H1 (cell line): ENCODE measurements at regions not wholly inside any gene's neighbourhood (a gene's known extent, or its start where the extent isn't known, plus 50 kb on each side); places are given as distances from the start of the nearest gene placed in this dataset.
"Not testable (repeated sequence)": the region's sequence is repeated elsewhere in the genome, so short reads cannot be mapped to it uniquely, and the experiment has no call there.

Source experiments
- CTCF ChIA-PET: fragments of 300-600 bp; sonication (Branson Sonifier 250); formaldehyde crosslinking; loops from one replicate; lab custom pipeline; 2021; ENCODE audit not compliant: partially characterized antibody; lab: Charles Lee
- POLR2A ChIA-PET: fragments of 300-600 bp; sonication (Branson Sonifier 250); formaldehyde crosslinking; loops from one replicate; lab custom pipeline; 2021; ENCODE audit warnings: inconsistent platforms; ENCODE audit not compliant: partially characterized antibody; lab: Charles Lee
- DNase-seq, 2 experiments: peaks; one replicate each; pipeline versions ENCODE4 v3.0.0 to v3.0.0-alpha.2; 2010 to 2022; ENCODE audit warnings: low spot score in 2 of 2, low read depth in 1 of 2, mixed read lengths in 1 of 2
- FAIRE-seq: peaks from 2 replicates; lab custom pipeline; 2011; peaks lifted over from hg19 to GRCh38; lab: Jason Lieb, UNC
- H2AFZ ChIP-seq: 2 replicates; pipeline ENCODE4 v1.8.1; 2012; ENCODE audit warnings: low read length, inconsistent platforms
- H2AK5ac ChIP-seq: 2 replicates; pipeline ENCODE4 v1.6.1; 2013; ENCODE audit warnings: low read depth, low read length
- H2BK120ac ChIP-seq: replicated peaks from 2 replicates; pipeline ENCODE3; 2013; ENCODE audit warnings: low read depth, low read length, inconsistent platforms
- H2BK12ac ChIP-seq: 2 replicates; pipeline ENCODE4 v1.6.1; 2013; ENCODE audit warnings: low read depth, low read length
- H2BK15ac ChIP-seq: 2 replicates; pipeline ENCODE4 v1.6.1; 2013; ENCODE audit warnings: low read length
- H2BK20ac ChIP-seq: 2 replicates; pipeline ENCODE4 v1.6.1; 2013; ENCODE audit warnings: low read length
- H2BK5ac ChIP-seq: 2 replicates; pipeline ENCODE4 v1.6.1; 2013; ENCODE audit warnings: low read depth, low read length
- H3K14ac ChIP-seq: 2 replicates; pipeline ENCODE4 v1.6.1; 2013; ENCODE audit warnings: inconsistent platforms; ENCODE audit not compliant: insufficient read length
- H3K18ac ChIP-seq: 2 replicates; pipeline ENCODE4 v1.6.1; 2013; ENCODE audit warnings: low read length; ENCODE audit errors: extremely low read depth
- H3K23ac ChIP-seq: 2 replicates; pipeline ENCODE4 v1.6.1; 2013; ENCODE audit warnings: inconsistent platforms; ENCODE audit not compliant: insufficient read length
- H3K23me2 ChIP-seq: 2 replicates; pipeline ENCODE4 v1.6.1; 2013; ENCODE audit warnings: low read depth, low read length
- H3K27ac ChIP-seq: 2 replicates; pipeline ENCODE4 v1.6.1; 2011; ENCODE audit warnings: low read depth, low read length, inconsistent platforms
- H3K27me3 ChIP-seq, 4 experiments: replicated peaks in 1 of 4; 1 replicate in 1 of 4; 2 replicates in 3 of 4; pipeline versions ENCODE4 v1.6.1 to v1.8.1; 2011 to 2013; ENCODE audit warnings: low read length in 3 of 4, mild to moderate bottlenecking in 3 of 4, inconsistent platforms in 2 of 4, mixed read lengths in 2 of 4, moderate library complexity in 1 of 4; ENCODE audit not compliant: control insufficient read depth in 3 of 4, insufficient read depth in 3 of 4; ENCODE audit errors: extremely low read depth in 1 of 4
- H3K36me3 ChIP-seq, 4 experiments: 2 replicates each; pipeline versions ENCODE4 v1.6.1 to v1.8.1; 2011 to 2013; ENCODE audit warnings: mild to moderate bottlenecking in 4 of 4, low read length in 3 of 4, moderate library complexity in 2 of 4, control low read depth in 1 of 4, inconsistent platforms in 1 of 4; ENCODE audit not compliant: insufficient read depth in 4 of 4, control insufficient read depth in 2 of 4
- H3K4ac ChIP-seq: replicated peaks from 2 replicates; pipeline ENCODE3; 2013; ENCODE audit warnings: low read length, low read depth, mixed read lengths, inconsistent platforms; ENCODE audit not compliant: insufficient read length
- H3K4me1 ChIP-seq, 4 experiments: replicated peaks in 1 of 4; 1 replicate in 1 of 4; 2 replicates in 3 of 4; pipeline versions ENCODE4 v1.6.1 to v1.8.1; 2011 to 2013; ENCODE audit warnings: low read length in 3 of 4, inconsistent platforms in 2 of 4, mixed read lengths in 1 of 4; ENCODE audit not compliant: insufficient read depth in 4 of 4, control insufficient read depth in 3 of 4
- H3K4me2 ChIP-seq, 2 experiments: 2 replicates each; pipeline versions ENCODE4 v1.6.1 to v1.8.1; 2011 to 2013; ENCODE audit warnings: low read depth in 2 of 2, low read length in 2 of 2, control low read depth in 1 of 2, inconsistent platforms in 1 of 2, mild to moderate bottlenecking in 1 of 2; ENCODE audit not compliant: insufficient read depth in 1 of 2
- H3K4me3 ChIP-seq, 4 experiments: fragments of 200-600, 300-600 bp in 1 of 4; sonication (generic), shearing (Covaris generic), sonication (Bioruptor Twin) in 1 of 4; 2 replicates each; pipeline versions ENCODE4 v1.5.1 to v1.8.1; 2011 to 2016; ENCODE audit warnings: low read length in 4 of 4, low read depth in 3 of 4, control low read depth in 2 of 4, inconsistent platforms in 2 of 4, mild to moderate bottlenecking in 2 of 4, mixed read lengths in 1 of 4, moderate library complexity in 1 of 4; ENCODE audit not compliant: insufficient read depth in 2 of 4; ENCODE audit errors: extremely low read depth in 1 of 4
- H3K56ac ChIP-seq: replicated peaks from 2 replicates; pipeline ENCODE3; 2013; ENCODE audit warnings: low read depth, mild to moderate bottlenecking, mixed read lengths, low read length, inconsistent platforms; ENCODE audit not compliant: insufficient read length
- H3K79me1 ChIP-seq: 2 replicates; pipeline ENCODE4 v1.6.1; 2013; ENCODE audit warnings: low read depth, low read length, control low read depth
- H3K79me2 ChIP-seq, 2 experiments: 2 replicates each; pipeline versions ENCODE4 v1.6.1 to v1.8.1; 2012 to 2013; ENCODE audit warnings: low read length in 2 of 2, mild to moderate bottlenecking in 2 of 2, inconsistent platforms in 1 of 2; ENCODE audit not compliant: insufficient read depth in 2 of 2, control insufficient read depth in 1 of 2
- H3K9ac ChIP-seq, 4 experiments: replicated peaks in 1 of 4; 1 replicate in 1 of 4; 2 replicates in 3 of 4; pipeline versions ENCODE4 v1.6.1 to v1.8.1; 2011 to 2013; ENCODE audit warnings: low read depth in 3 of 4, low read length in 3 of 4, control low read depth in 2 of 4, mild to moderate bottlenecking in 2 of 4, moderate library complexity in 2 of 4, inconsistent platforms in 1 of 4; ENCODE audit errors: extremely low read depth in 1 of 4
- H3K9me3 ChIP-seq, 2 experiments: 2 replicates each; pipeline versions ENCODE4 v1.6.1 to v1.8.1; 2012 to 2013; ENCODE audit warnings: mild to moderate bottlenecking in 2 of 2, moderate library complexity in 2 of 2, control low read depth in 1 of 2, inconsistent platforms in 1 of 2, low read depth in 1 of 2, low read length in 1 of 2, mixed read lengths in 1 of 2; ENCODE audit not compliant: insufficient read depth in 2 of 2
- H4K20me1 ChIP-seq, 2 experiments: replicated peaks in 1 of 2; 2 replicates each; pipeline versions ENCODE3 to v1.8.1; 2011 to 2013; ENCODE audit warnings: inconsistent platforms in 2 of 2, low read length in 2 of 2, mild to moderate bottlenecking in 1 of 2; ENCODE audit not compliant: insufficient read depth in 2 of 2, control insufficient read depth in 1 of 2
- H4K5ac ChIP-seq: 2 replicates; pipeline ENCODE4 v1.6.1; 2013; ENCODE audit warnings: low read length, low read depth, mixed read lengths, inconsistent platforms; ENCODE audit not compliant: insufficient read length
- H4K8ac ChIP-seq: 2 replicates; pipeline ENCODE4 v1.8.0; 2013; ENCODE audit warnings: mild to moderate bottlenecking, moderate library complexity, low read length, inconsistent platforms; ENCODE audit not compliant: insufficient read depth; ENCODE audit errors: extremely low read depth
- H4K91ac ChIP-seq: replicated peaks from 2 replicates; pipeline ENCODE3; 2013; ENCODE audit warnings: low read length, mixed read lengths, inconsistent platforms; ENCODE audit not compliant: insufficient read length
- WGBS, 2 experiments: shearing (Covaris generic) in 1 of 2; methylation state at CpG; one replicate each; pipeline versions ENCODE4 v1.1.6 to v1.1.7; 2013 to 2015; ENCODE audit warnings: low lambda C conversion rate in 2 of 2, mixed read lengths in 2 of 2, inconsistent platforms in 1 of 2, low coverage in 1 of 2, missing lambda C conversion rate in 1 of 2; ENCODE audit not compliant: insufficient replicate concordance in 2 of 2, insufficient coverage in 1 of 2, insufficient read length in 1 of 2; ENCODE audit errors: extremely low coverage in 1 of 2, missing lambda C conversion rate in 1 of 2; 5-methylcytosine and 5-hydroxymethylcytosine counted together

DNA sequence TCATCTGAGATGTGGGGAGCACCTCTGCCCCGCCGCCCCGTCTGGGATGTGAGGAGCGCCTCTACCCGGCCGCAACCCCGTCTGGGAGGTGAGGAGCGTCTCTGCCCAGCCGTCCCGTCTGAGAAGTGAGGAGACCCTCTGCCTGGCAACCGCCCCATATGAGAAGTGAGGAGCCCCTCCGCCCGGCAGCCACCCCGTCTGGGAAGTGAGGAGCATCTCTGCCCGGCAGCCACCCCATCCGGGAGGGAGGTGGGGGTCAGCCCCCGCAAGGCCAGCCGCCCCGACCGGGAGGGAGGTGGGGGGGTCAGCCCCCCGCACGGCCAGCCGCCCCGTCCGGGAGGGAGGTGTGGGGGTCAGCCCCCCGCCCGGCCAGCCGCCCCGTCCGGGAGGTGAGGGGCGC is 89.9 kb downstream of the PHLDA1 start:
- H3K56ac ChIP-seq, H2AK5ac ChIP-seq, DNase-seq, CTCF ChIA-PET, POLR2A ChIA-PET, H3K23me2 ChIP-seq, H3K27me3 ChIP-seq, H3K79me2 ChIP-seq, H3K4me2 ChIP-seq, H3K18ac ChIP-seq, H3K4me3 ChIP-seq, H4K8ac ChIP-seq, H2AFZ ChIP-seq, FAIRE-seq, H2BK12ac ChIP-seq, H2BK20ac ChIP-seq, H3K36me3 ChIP-seq, H3K9ac ChIP-seq, H2BK120ac ChIP-seq, H3K27ac ChIP-seq, H3K4ac ChIP-seq, H2BK5ac ChIP-seq, H3K14ac ChIP-seq, H3K23ac ChIP-seq, H4K91ac ChIP-seq, H3K79me1 ChIP-seq, H4K20me1 ChIP-seq, H2BK15ac ChIP-seq, H4K5ac ChIP-seq: not testable (repeated sequence)
- Histone ChIP-seq H3K9me3 (peaks cover 4 to 11% of the 10 kb centered on the region in 2 experiments; a peak in 2 of 4 replicates), H3K4me1 (peaks cover 0 to 15% (median 7%) of the 10 kb centered on the region in 4 experiments; a peak in 4 of 7 replicates)
- WGBS, 2 experiments: no CpG with 5 or more reads among the region's 31 CpGs
